Endothelial cell (in vitro differentiated cells): ENCODE measurements at regions not wholly inside any gene's neighbourhood (a gene's known extent, or its start where the extent isn't known, plus 50 kb on each side); places are given as distances from the start of the nearest gene placed in this dataset.

Source experiments
- DNase-seq: peaks from one replicate; pipeline ENCODE4 v3.0.0; 2021; ENCODE audit warnings: low spot score
- H3K27ac Mint-ChIP-seq: one replicate; pipeline ENCODE4 v1.8.0; 2021; ENCODE audit warnings: mixed read lengths, inconsistent platforms; ENCODE audit not compliant: unreplicated experiment
- H3K27me3 Mint-ChIP-seq: one replicate; pipeline ENCODE4 v1.8.0; 2021; ENCODE audit warnings: mild to moderate bottlenecking, moderate library complexity, mixed read lengths, inconsistent platforms; ENCODE audit not compliant: unreplicated experiment
- H3K36me3 Mint-ChIP-seq: one replicate; pipeline ENCODE4 v1.8.0; 2021; ENCODE audit warnings: mild to moderate bottlenecking, low read depth, mixed read lengths, inconsistent platforms; ENCODE audit not compliant: unreplicated experiment
- H3K4me1 Mint-ChIP-seq: one replicate; pipeline ENCODE4 v1.8.0; 2021; ENCODE audit warnings: mild to moderate bottlenecking, mixed read lengths, inconsistent platforms; ENCODE audit not compliant: unreplicated experiment
- H3K4me3 Mint-ChIP-seq: one replicate; pipeline ENCODE4 v1.8.0; 2021; ENCODE audit warnings: mild to moderate bottlenecking, mixed read lengths, inconsistent platforms; ENCODE audit not compliant: unreplicated experiment
- H3K9me3 Mint-ChIP-seq: one replicate; pipeline ENCODE4 v1.8.0; 2021; ENCODE audit warnings: mixed read lengths, inconsistent platforms; ENCODE audit not compliant: unreplicated experiment
- TF ChIP-seq, protein P1 (sequence below): fragments of 200-600 bp; sonication (generic); IDR thresholded peaks from one replicate; pipeline ENCODE4 v1.5.0; 2021; ENCODE audit warnings: antibody characterized with exemption; ENCODE audit not compliant: unreplicated experiment

DNA sequence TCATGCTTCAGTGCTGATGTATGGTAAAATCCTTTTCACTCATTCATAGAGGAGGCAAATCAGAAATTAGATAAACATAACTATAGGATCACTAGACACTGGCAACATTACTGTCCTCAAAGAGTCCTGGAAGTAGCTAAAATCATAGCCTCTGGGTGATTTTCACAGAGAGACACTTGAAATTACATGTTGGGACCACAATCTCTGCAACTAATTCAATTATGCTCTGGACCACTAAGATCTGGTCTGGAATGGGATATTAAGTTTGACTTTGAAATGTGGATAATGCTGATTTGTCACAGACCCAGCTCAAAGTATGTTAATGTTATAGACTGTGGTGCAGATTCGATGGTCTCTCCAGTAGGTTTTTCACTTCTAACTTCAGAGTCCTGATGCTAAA is 214.6 kb upstream of the CCNH start:
- no peak overlapping the region for H3K4me3 Mint-ChIP-seq
- DNase-seq, result no peak
- no peak overlapping the region for H3K27ac Mint-ChIP-seq
- TF ChIP-seq, protein P1, sequence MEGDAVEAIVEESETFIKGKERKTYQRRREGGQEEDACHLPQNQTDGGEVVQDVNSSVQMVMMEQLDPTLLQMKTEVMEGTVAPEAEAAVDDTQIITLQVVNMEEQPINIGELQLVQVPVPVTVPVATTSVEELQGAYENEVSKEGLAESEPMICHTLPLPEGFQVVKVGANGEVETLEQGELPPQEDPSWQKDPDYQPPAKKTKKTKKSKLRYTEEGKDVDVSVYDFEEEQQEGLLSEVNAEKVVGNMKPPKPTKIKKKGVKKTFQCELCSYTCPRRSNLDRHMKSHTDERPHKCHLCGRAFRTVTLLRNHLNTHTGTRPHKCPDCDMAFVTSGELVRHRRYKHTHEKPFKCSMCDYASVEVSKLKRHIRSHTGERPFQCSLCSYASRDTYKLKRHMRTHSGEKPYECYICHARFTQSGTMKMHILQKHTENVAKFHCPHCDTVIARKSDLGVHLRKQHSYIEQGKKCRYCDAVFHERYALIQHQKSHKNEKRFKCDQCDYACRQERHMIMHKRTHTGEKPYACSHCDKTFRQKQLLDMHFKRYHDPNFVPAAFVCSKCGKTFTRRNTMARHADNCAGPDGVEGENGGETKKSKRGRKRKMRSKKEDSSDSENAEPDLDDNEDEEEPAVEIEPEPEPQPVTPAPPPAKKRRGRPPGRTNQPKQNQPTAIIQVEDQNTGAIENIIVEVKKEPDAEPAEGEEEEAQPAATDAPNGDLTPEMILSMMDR, result no peak
- no peaks in the 10 kb centered on the region for H3K27me3 Mint-ChIP-seq
- H3K4me1 Mint-ChIP-seq, result peaks cover 5% of the 10 kb centered on the region
- no peaks in the 10 kb centered on the region for H3K9me3 Mint-ChIP-seq
- H3K36me3 Mint-ChIP-seq, result no peaks in the 10 kb centered on the region

DNA sequence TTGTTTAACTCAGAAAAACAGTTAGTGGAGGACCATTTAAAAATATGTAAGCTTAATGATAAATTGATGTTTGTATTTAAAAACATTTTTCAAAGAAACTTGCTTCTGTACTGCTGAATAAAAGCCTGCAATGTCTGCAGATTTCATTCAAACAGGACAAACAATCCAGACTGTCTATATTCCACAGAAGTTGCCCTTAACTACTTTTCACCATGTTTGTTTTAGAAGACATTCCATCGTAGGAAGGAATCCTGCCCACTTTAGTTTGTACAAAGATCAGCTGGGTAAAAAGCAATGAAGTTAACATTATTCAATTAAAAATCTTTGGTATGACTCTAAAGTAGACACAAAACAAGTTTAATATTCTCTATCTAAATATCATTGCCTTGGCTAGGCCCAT is 195.7 kb upstream of the CCNH start:
- TF ChIP-seq, protein P1, result no peak
- Mint-ChIP-seq H3K36me3 (no peaks in the 10 kb centered on the region), H3K9me3 (no peaks in the 10 kb centered on the region), H3K27me3 (peaks cover 1% of the 10 kb centered on the region), H3K4me1 (no peaks in the 10 kb centered on the region), H3K27ac (no peak overlapping the region), H3K4me3 (no peak overlapping the region)
- no peak for DNase-seq

DNA sequence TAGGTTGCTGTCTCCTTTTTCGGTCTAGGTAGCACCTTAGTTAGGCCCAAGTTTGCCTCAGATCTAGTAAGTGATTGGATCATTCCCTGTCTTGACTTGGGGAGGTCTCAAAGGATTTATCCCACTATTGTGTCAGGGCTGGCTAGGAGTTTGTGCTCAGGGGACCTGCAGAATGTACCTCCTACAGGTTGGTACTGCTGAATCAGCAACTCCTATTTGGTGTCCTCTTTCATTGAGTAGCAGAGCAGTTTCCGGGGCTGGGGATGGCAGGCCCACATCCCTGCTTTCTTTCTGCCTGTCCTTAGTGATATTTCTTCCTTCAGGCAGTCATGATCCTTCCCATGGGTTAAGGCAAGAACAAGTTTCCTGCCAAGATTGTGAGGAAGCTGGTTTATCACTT is 192.9 kb upstream of the CCNH start:
- no peak overlapping the region for H3K4me3 Mint-ChIP-seq
- no peaks in the 10 kb centered on the region for H3K4me1 Mint-ChIP-seq
- no peaks in the 10 kb centered on the region for H3K9me3 Mint-ChIP-seq
- H3K27ac Mint-ChIP-seq, result no peak overlapping the region
- H3K36me3 Mint-ChIP-seq, result no peaks in the 10 kb centered on the region
- peaks cover 7% of the 10 kb centered on the region for H3K27me3 Mint-ChIP-seq
- DNase-seq, result no peak
- TF ChIP-seq, protein P1, result no peak

DNA sequence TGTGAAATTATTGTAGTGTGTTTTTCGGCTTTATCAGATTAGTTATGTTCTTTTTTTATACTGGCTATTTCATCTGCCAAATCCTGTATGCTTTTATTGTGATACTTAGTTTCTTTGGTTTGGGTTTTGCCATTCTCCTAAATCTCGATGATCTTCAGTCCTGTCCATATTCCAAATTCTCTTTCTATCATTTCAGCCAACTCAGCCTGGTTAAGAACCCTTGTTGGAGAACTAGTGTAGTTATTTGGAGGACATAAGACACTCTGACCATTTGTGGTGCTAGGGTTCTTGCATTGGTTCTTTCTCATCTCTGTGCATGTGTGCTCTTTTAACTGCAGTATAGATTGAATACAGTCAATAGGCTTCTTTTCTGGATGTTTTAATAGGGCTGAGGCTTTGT is 187.0 kb upstream of the CCNH start:
- no peak for DNase-seq
- no peaks in the 10 kb centered on the region for H3K36me3 Mint-ChIP-seq
- no peaks in the 10 kb centered on the region for H3K4me1 Mint-ChIP-seq
- H3K27ac Mint-ChIP-seq, result no peak overlapping the region
- H3K4me3 Mint-ChIP-seq, result no peak overlapping the region
- TF ChIP-seq, protein P1, result no peak
- H3K9me3 Mint-ChIP-seq, result peaks cover 5% of the 10 kb centered on the region
- peaks cover 6% of the 10 kb centered on the region for H3K27me3 Mint-ChIP-seq

DNA sequence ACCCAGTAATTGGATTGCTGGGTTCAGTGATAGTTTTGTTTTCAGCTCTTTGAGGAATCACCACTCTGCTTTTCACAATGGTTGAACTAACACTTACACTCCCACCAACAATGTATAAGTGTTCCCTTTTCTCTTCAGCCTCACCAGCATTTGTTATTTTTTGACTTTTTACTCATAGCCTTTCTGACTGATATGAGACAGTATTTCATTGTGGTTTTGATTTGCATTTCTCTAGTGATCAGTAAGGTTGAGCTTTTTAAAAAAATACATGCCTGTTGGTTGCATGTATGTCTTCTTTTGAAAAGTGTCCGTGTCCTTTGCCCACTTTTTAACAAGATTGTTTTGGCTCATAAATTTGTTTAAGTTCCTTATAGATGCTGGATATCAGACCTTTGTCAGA is 185.7 kb upstream of the CCNH start:
- H3K27ac Mint-ChIP-seq, result no peak overlapping the region

More for the DNA sequence above, 185.7 kb upstream of the CCNH start:
- Mint-ChIP-seq H3K9me3 (peaks cover 5% of the 10 kb centered on the region), H3K27me3 (peaks cover 6% of the 10 kb centered on the region), H3K4me3 (no peak overlapping the region), H3K36me3 (no peaks in the 10 kb centered on the region), H3K4me1 (no peaks in the 10 kb centered on the region)
- DNase-seq, result no peak
- TF ChIP-seq, protein P1, result no peak
